ENCODE measurements at regions not wholly inside any gene's neighbourhood (a gene's known extent, or its start where the extent isn't known, plus 50 kb on each side); places are given as distances from the start of the nearest gene placed in this dataset.
A peak's percentile ranks its signal among the peaks of the same experiment; 100 is the strongest.

GRCh38 chr13:33931397-33932311 is 113.7 kb downstream of the RFC3 start:
- Histone ChIP-seq H3K4me3 (ENCODE audit: low read length) (no peak overlapping the region), H3K4me1 (ENCODE audit: control insufficient read depth, low read depth, low read length) (peaks cover 22% of the 10 kb centered on the region), H3K27ac (ENCODE audit: low read length) (no peak overlapping the region), H3K9ac (ENCODE audit: low read length) (no peak overlapping the region), H3K27me3 (ENCODE audit: control insufficient read depth, insufficient read depth, low read length) (no peaks in the 10 kb centered on the region), H3K9me3 (ENCODE audit: control insufficient read depth, low read depth, low read length) (no peaks in the 10 kb centered on the region), H3K36me3 (ENCODE audit: control insufficient read depth, low read depth, low read length) (no peaks in the 10 kb centered on the region)

GRCh38 chr13:33932769-33933406 is 114.9 kb downstream of the RFC3 start:
- Histone ChIP-seq H3K36me3 (ENCODE audit: control insufficient read depth, low read depth, low read length) (no peaks in the 10 kb centered on the region), H3K9ac (ENCODE audit: low read length) (no peak overlapping the region), H3K4me1 (ENCODE audit: control insufficient read depth, low read depth, low read length) (peaks cover 34% of the 10 kb centered on the region), H3K27me3 (ENCODE audit: control insufficient read depth, insufficient read depth, low read length) (no peaks in the 10 kb centered on the region), H3K27ac (ENCODE audit: low read length) (no peak overlapping the region), H3K9me3 (ENCODE audit: control insufficient read depth, low read depth, low read length) (no peaks in the 10 kb centered on the region), H3K4me3 (ENCODE audit: low read length) (no peak overlapping the region)

- H3K4me3 ChIP-seq (ENCODE audit: low read length): no peak overlapping the region
- no peak overlapping the region for H3K27ac ChIP-seq (ENCODE audit: low read length)
- H3K4me1 ChIP-seq (ENCODE audit: control insufficient read depth, low read depth, low read length): peaks cover 41% of the 10 kb centered on the region
- no peaks in the 10 kb centered on the region for H3K36me3 ChIP-seq (ENCODE audit: control insufficient read depth, low read depth, low read length)
- H3K27me3 ChIP-seq (ENCODE audit: control insufficient read depth, insufficient read depth, low read length): no peaks in the 10 kb centered on the region
- H3K9me3 ChIP-seq (ENCODE audit: control insufficient read depth, low read depth, low read length): no peaks in the 10 kb centered on the region
- H3K9ac ChIP-seq (ENCODE audit: low read length): no peak overlapping the region
These were observed 115.9 kb downstream of the RFC3 start for GRCh38 chr13:33933810-33934209.

GRCh38 chr13:33934343-33934742 is 116.4 kb downstream of the RFC3 start:
- no peak overlapping the region for H3K27ac ChIP-seq (ENCODE audit: low read length)
- H3K27me3 ChIP-seq (ENCODE audit: control insufficient read depth, insufficient read depth, low read length): no peaks in the 10 kb centered on the region
- no peak overlapping the region for H3K9ac ChIP-seq (ENCODE audit: low read length)
- H3K9me3 ChIP-seq (ENCODE audit: control insufficient read depth, low read depth, low read length): no peaks in the 10 kb centered on the region
- no peak overlapping the region for H3K4me3 ChIP-seq (ENCODE audit: low read length)
- peaks cover 41% of the 10 kb centered on the region for H3K4me1 ChIP-seq (ENCODE audit: control insufficient read depth, low read depth, low read length)
- no peaks in the 10 kb centered on the region for H3K36me3 ChIP-seq (ENCODE audit: control insufficient read depth, low read depth, low read length)

GRCh38 chr13:33934951-33935371 is 117.0 kb downstream of the RFC3 start:
- H3K9me3 ChIP-seq (ENCODE audit: control insufficient read depth, low read depth, low read length): no peaks in the 10 kb centered on the region
- peaks cover 41% of the 10 kb centered on the region for H3K4me1 ChIP-seq (ENCODE audit: control insufficient read depth, low read depth, low read length)
- H3K27ac ChIP-seq (ENCODE audit: low read length): no peak overlapping the region
- H3K4me3 ChIP-seq (ENCODE audit: low read length): no peak overlapping the region
- no peak overlapping the region for H3K9ac ChIP-seq (ENCODE audit: low read length)
- no peaks in the 10 kb centered on the region for H3K36me3 ChIP-seq (ENCODE audit: control insufficient read depth, low read depth, low read length)
- H3K27me3 ChIP-seq (ENCODE audit: control insufficient read depth, insufficient read depth, low read length): no peaks in the 10 kb centered on the region

- Histone ChIP-seq H3K27ac (ENCODE audit: low read length) (no peak overlapping the region), H3K4me3 (ENCODE audit: low read length) (no peak overlapping the region), H3K4me1 (ENCODE audit: control insufficient read depth, low read depth, low read length) (peaks cover 44% of the 10 kb centered on the region), H3K9ac (ENCODE audit: low read length) (no peak overlapping the region), H3K36me3 (ENCODE audit: control insufficient read depth, low read depth, low read length) (no peaks in the 10 kb centered on the region), H3K27me3 (ENCODE audit: control insufficient read depth, insufficient read depth, low read length) (no peaks in the 10 kb centered on the region), H3K9me3 (ENCODE audit: control insufficient read depth, low read depth, low read length) (no peaks in the 10 kb centered on the region)
These were observed 118.0 kb downstream of the RFC3 start for GRCh38 chr13:33935969-33936368.

- Histone ChIP-seq H3K9ac (ENCODE audit: low read length) (no peak overlapping the region), H3K4me1 (ENCODE audit: control insufficient read depth, low read depth, low read length) (peaks cover 45% of the 10 kb centered on the region), H3K36me3 (ENCODE audit: control insufficient read depth, low read depth, low read length) (no peaks in the 10 kb centered on the region), H3K4me3 (ENCODE audit: low read length) (peak overlapping the region; percentile 22), H3K27me3 (ENCODE audit: control insufficient read depth, insufficient read depth, low read length) (no peaks in the 10 kb centered on the region), H3K27ac (ENCODE audit: low read length) (peak overlapping the region; percentile 25), H3K9me3 (ENCODE audit: control insufficient read depth, low read depth, low read length) (no peaks in the 10 kb centered on the region)
These were observed 119.6 kb downstream of the RFC3 start for GRCh38 chr13:33937373-33938098.

- no peak overlapping the region for H3K9ac ChIP-seq (ENCODE audit: low read length)
- H3K9me3 ChIP-seq (ENCODE audit: control insufficient read depth, low read depth, low read length): no peaks in the 10 kb centered on the region
- H3K27ac ChIP-seq (ENCODE audit: low read length): no peak overlapping the region
- no peaks in the 10 kb centered on the region for H3K27me3 ChIP-seq (ENCODE audit: control insufficient read depth, insufficient read depth, low read length)
- H3K4me1 ChIP-seq (ENCODE audit: control insufficient read depth, low read depth, low read length): peaks cover 36% of the 10 kb centered on the region
- H3K4me3 ChIP-seq (ENCODE audit: low read length): no peak overlapping the region
- H3K36me3 ChIP-seq (ENCODE audit: control insufficient read depth, low read depth, low read length): no peaks in the 10 kb centered on the region
These were observed 122.3 kb downstream of the RFC3 start for GRCh38 chr13:33940256-33940655.

GRCh38 chr13:33940898-33941297 is 122.9 kb downstream of the RFC3 start:
- Histone ChIP-seq H3K36me3 (ENCODE audit: control insufficient read depth, low read depth, low read length) (no peaks in the 10 kb centered on the region), H3K4me1 (ENCODE audit: control insufficient read depth, low read depth, low read length) (peaks cover 33% of the 10 kb centered on the region), H3K27me3 (ENCODE audit: control insufficient read depth, insufficient read depth, low read length) (no peaks in the 10 kb centered on the region), H3K4me3 (ENCODE audit: low read length) (no peak overlapping the region), H3K9me3 (ENCODE audit: control insufficient read depth, low read depth, low read length) (no peaks in the 10 kb centered on the region), H3K27ac (ENCODE audit: low read length) (no peak overlapping the region), H3K9ac (ENCODE audit: low read length) (no peak overlapping the region)

GRCh38 chr13:33945477-33945876 is 127.5 kb downstream of the RFC3 start:
- Histone ChIP-seq H3K27ac (ENCODE audit: low read length) (no peak overlapping the region), H3K9me3 (ENCODE audit: control insufficient read depth, low read depth, low read length) (no peaks in the 10 kb centered on the region), H3K36me3 (ENCODE audit: control insufficient read depth, low read depth, low read length) (no peaks in the 10 kb centered on the region)

GRCh38 chr13:33953203-33953602 is 135.3 kb downstream of the RFC3 start:
- H3K9me3 ChIP-seq (ENCODE audit: control insufficient read depth, low read depth, low read length): no peaks in the 10 kb centered on the region
- H3K4me1 ChIP-seq (ENCODE audit: control insufficient read depth, low read depth, low read length): no peaks in the 10 kb centered on the region
- no peak overlapping the region for H3K9ac ChIP-seq (ENCODE audit: low read length)
- no peak overlapping the region for H3K27ac ChIP-seq (ENCODE audit: low read length)
- H3K4me3 ChIP-seq (ENCODE audit: low read length): no peak overlapping the region
- no peaks in the 10 kb centered on the region for H3K36me3 ChIP-seq (ENCODE audit: control insufficient read depth, low read depth, low read length)
- no peaks in the 10 kb centered on the region for H3K27me3 ChIP-seq (ENCODE audit: control insufficient read depth, insufficient read depth, low read length)

More at GRCh38 chr13:33945477-33945876, 127.5 kb downstream of the RFC3 start:
- H3K4me1 ChIP-seq (ENCODE audit: control insufficient read depth, low read depth, low read length): peaks cover 7% of the 10 kb centered on the region
- no peak overlapping the region for H3K4me3 ChIP-seq (ENCODE audit: low read length)
- no peaks in the 10 kb centered on the region for H3K27me3 ChIP-seq (ENCODE audit: control insufficient read depth, insufficient read depth, low read length)
- H3K9ac ChIP-seq (ENCODE audit: low read length): no peak overlapping the region

All from iPS-18a (cell line).